Kidney (tissue), 13 donors: ENCODE measurements at regions not wholly inside any gene's neighbourhood (a gene's known extent, or its start where the extent isn't known, plus 50 kb on each side); places are given as distances from the start of the nearest gene placed in this dataset.

Experiments
- DNase-seq, 5 donors: peaks; one replicate each; pipeline ENCODE4 v3.0.0-alpha.2; 2013 to 2020
- FAIRE-seq: peaks from 2 replicates; lab custom pipeline; 2012; peaks lifted over from hg19 to GRCh38; lab: Jason Lieb, UNC
- H3K27ac ChIP-seq, 2 donors: one replicate each; pipeline ENCODE4 v1.7.0; 2013; ENCODE audit warnings: low read depth in 2 of 2, low read length in 2 of 2, inconsistent platforms in 1 of 2
- H3K27me3 ChIP-seq: one replicate; pipeline ENCODE4 v1.7.1; 2013; ENCODE audit warnings: low read length, inconsistent platforms; ENCODE audit not compliant: control insufficient read depth, insufficient read depth
- H3K36me3 ChIP-seq, 3 donors: one replicate each; pipeline versions ENCODE4 v1.7.0 to v1.7.1; 2013; ENCODE audit warnings: low read length in 3 of 3, control low read depth in 1 of 3, inconsistent platforms in 1 of 3; ENCODE audit not compliant: insufficient read depth in 3 of 3, control insufficient read depth in 2 of 3
- H3K4me1 ChIP-seq, 3 donors: one replicate each; pipeline versions ENCODE4 v1.7.0 to v1.7.1; 2013; ENCODE audit warnings: low read length in 3 of 3, inconsistent platforms in 1 of 3, low read depth in 1 of 3; ENCODE audit not compliant: control insufficient read depth in 2 of 3, insufficient read depth in 2 of 3
- H3K4me3 ChIP-seq, 3 donors: one replicate each; pipeline versions ENCODE4 v1.7.0 to v1.8.1; 2013; ENCODE audit warnings: low read length in 3 of 3, control low read depth in 1 of 3, inconsistent platforms in 1 of 3
- H3K9ac ChIP-seq, 3 donors: one replicate each; pipeline versions ENCODE4 v1.7.0 to v1.7.1; 2013; ENCODE audit warnings: low read length in 3 of 3, control low read depth in 1 of 3, inconsistent platforms in 1 of 3
- H3K9me3 ChIP-seq, 3 donors: one replicate each; pipeline versions ENCODE4 v1.7.0 to v1.7.1; 2013; ENCODE audit warnings: low read length in 3 of 3, control low read depth in 1 of 3, inconsistent platforms in 1 of 3; ENCODE audit not compliant: control insufficient read depth in 2 of 3, insufficient read depth in 1 of 3
- intact Hi-C: fragments of 100-400 bp; cut with DNase I; formaldehyde crosslinking; loops from one replicate; pipeline ENCODE4 v1.11.1; 2022
- TF ChIP-seq, protein P1 (sequence below): IDR thresholded peaks from 3 replicates; pipeline ENCODE4 v1.5.1; 2012; ENCODE audit warnings: mild to moderate bottlenecking, moderate library complexity, borderline replicate concordance; ENCODE audit not compliant: insufficient read depth; ENCODE audit errors: extremely low read depth
- donor health status: control.
- donor health status: control.
- donor health status: control.
- donor health status: control.
- donor health status: control.
- donor health status: DM: yes; HTN: yes; CAD: no.
- donor health status: Normal renal cell carcinoma (clear cell type).

GRCh38 chr6:81900616-81901015, 148.1 kb upstream of the TENT5A start:
- TF ChIP-seq, protein P1, sequence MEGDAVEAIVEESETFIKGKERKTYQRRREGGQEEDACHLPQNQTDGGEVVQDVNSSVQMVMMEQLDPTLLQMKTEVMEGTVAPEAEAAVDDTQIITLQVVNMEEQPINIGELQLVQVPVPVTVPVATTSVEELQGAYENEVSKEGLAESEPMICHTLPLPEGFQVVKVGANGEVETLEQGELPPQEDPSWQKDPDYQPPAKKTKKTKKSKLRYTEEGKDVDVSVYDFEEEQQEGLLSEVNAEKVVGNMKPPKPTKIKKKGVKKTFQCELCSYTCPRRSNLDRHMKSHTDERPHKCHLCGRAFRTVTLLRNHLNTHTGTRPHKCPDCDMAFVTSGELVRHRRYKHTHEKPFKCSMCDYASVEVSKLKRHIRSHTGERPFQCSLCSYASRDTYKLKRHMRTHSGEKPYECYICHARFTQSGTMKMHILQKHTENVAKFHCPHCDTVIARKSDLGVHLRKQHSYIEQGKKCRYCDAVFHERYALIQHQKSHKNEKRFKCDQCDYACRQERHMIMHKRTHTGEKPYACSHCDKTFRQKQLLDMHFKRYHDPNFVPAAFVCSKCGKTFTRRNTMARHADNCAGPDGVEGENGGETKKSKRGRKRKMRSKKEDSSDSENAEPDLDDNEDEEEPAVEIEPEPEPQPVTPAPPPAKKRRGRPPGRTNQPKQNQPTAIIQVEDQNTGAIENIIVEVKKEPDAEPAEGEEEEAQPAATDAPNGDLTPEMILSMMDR: no peak
- intact Hi-C loops: no loop called here
- H3K27ac ChIP-seq: no peak overlapping the region
- no peak overlapping the region for H3K9ac ChIP-seq
- H3K4me3 ChIP-seq: no peak overlapping the region
- FAIRE-seq: no peak
- no peaks in the 10 kb centered on the region for H3K27me3 ChIP-seq
- no peaks in the 10 kb centered on the region for H3K4me1 ChIP-seq
- no peak for DNase-seq
- no peaks in the 10 kb centered on the region for H3K9me3 ChIP-seq
- H3K36me3 ChIP-seq: no peaks in the 10 kb centered on the region

- DNase-seq (no peak), FAIRE-seq (no peak)
- Histone ChIP-seq H3K9me3 (no peaks in the 10 kb centered on the region), H3K9ac (no peak overlapping the region), H3K27ac (no peak overlapping the region), H3K4me1 (no peaks in the 10 kb centered on the region), H3K4me3 (no peak overlapping the region), H3K27me3 (no peaks in the 10 kb centered on the region), H3K36me3 (no peaks in the 10 kb centered on the region)
- intact Hi-C loops: no loop called here
- TF ChIP-seq, protein P1: no peak
These were observed 145.3 kb upstream of the TENT5A start for GRCh38 chr6:81897793-81898192.

DNA sequence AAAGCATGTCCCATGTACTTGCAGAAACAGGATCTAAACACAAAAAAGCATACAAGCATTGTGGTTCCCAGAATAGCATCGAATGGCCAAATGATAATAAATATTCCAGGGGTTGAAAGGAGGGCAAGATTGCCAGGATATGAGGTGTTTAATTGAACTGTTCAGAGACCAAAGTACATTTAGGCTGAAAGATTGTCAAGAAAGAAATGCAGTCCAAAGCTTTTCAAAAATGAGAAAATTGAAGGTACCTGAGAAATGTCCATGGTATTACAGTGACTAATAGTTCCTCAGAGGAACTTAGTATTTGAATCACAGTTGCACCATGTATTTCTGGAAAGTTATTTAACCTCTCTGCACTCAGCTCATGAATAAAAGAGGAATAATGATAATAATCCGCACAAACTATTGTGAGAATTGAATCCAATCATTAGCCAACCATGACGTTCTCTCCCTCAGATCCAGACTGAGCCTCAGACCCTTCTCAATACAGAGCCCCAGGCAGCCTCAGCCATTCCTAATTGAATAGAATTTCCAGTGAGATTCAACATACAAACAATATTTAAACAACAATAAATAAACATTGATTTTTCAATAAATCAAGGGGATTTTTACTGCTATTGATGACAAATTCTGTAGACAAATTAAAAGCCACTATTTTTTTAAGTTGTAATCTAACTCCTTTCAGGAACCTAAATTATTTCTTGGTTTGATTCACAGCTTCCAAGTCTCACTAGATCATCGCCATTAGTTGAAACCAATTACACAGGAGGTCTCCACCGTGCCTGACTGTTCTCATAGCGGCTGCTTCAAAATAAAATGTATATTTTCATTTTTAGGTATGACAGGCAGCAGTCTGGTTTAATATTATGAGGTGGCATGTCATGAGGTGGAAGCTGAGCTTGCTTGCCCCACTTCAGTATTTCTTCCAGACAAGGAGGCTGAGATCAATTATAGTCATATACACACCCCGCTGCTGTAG, 144.3 kb upstream of the TENT5A start:
- Histone ChIP-seq H3K9ac (no peak overlapping the region), H3K4me3 (no peak overlapping the region), H3K27me3 (no peaks in the 10 kb centered on the region), H3K27ac (no peak overlapping the region), H3K4me1 (no peaks in the 10 kb centered on the region), H3K9me3 (no peaks in the 10 kb centered on the region), H3K36me3 (no peaks in the 10 kb centered on the region)
- TF ChIP-seq, protein P1: no peak
- intact Hi-C loops: no loop called here
- FAIRE-seq: no peak
- DNase-seq: peak in 1 of 5 donors; percentile 2
